ENCODE measurements at regions not wholly inside any gene's neighbourhood (a gene's known extent, or its start where the extent isn't known, plus 50 kb on each side); places are given as distances from the start of the nearest gene placed in this dataset.

DNA sequence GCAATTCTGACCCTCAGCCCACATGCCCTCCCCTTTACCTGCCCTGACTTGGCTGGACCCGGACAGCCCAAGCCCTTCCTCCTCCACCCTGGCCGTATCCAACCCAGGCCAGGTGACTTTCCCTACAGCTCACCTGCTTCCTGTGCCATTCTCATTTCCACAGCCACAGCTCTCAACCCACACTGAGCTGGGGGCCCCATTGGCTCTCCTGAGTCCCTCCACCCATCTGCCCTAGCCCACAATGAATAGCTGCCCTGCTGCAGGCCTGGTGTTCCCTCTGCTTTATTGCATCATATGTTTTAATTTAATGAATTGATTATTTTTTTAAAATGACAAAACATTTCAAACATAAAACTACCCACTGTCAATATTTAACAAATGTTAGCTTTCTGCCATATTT is 118.5 kb upstream of the BACH2 start:
- CTCF ChIA-PET: interaction anchor here (1.1 kb wide), 1 partner anchor 39 kb away, joined by 3 read pairs; no protein-coding TSS in a partner anchor
- TF ChIP-seq SMC3 (IDR thresholded peaks at IDR 0.05; ENCODE audit: low read depth, low read length) (no peak), JUND (IDR thresholded peaks at IDR 0.05) (no peak), CHD2 (IDR thresholded peaks at IDR 0.05; ENCODE audit: low read length, partially characterized antibody) (no peak), TCF12 (IDR thresholded peaks at IDR 0.05) (no peak), NFIC (IDR thresholded peaks at IDR 0.05; ENCODE audit: borderline replicate concordance) (no peak), FOXJ3 (CRISPR knock-in tag; IDR thresholded peaks at IDR 0.05) (no peak), GATA2 (CRISPR knock-in tag; IDR thresholded peaks at IDR 0.05) (no peak), EZH2phosphoT487 (IDR thresholded peaks at IDR 0.05; ENCODE audit: borderline replicate concordance, low read depth) (no peak), EP300 (IDR thresholded peaks at IDR 0.05; ENCODE audit: borderline replicate concordance in 1 of 2, low read depth in 1 of 2, low read length in 1 of 2) (no peak)

DNA sequence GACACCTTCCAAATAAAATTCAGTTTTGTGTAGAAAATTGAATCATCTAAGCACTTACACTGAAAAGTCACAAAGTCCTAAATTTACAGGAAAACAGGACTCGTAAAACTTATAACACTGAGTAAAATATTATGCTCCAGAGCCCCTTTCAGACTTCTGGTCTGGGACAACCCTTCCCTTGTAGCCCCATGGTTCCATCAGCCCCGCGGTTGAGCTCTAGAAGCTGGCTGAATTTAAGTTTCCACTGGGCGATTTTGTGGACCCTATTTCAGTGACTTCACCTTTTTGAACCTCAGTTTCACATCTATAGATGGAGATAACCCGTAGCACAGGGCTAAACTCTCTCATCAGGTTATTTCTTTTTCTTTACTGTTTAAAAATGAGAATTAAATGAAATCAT is 117.7 kb upstream of the BACH2 start:
- POLR2A ChIA-PET: no interaction called here
- CTCF ChIA-PET: interaction anchor here (0.9 to 1.5 kb wide), 3 partner anchors 14 to 64 kb away, joined by 3 to 5 read pairs (median 3); no protein-coding TSS in a partner anchor

More for the DNA sequence above, 118.5 kb upstream of the BACH2 start:
- Histone ChIP-seq H3K36me3 (replicated peaks in 1 of 2; ENCODE audit: control insufficient read depth in 1 of 2, insufficient read depth in 2 of 2, low read length in 1 of 2) (no peaks in the 10 kb centered on the region), H4K20me1 (ENCODE audit: insufficient read depth) (no peaks in the 10 kb centered on the region), H3K27me3 (ENCODE audit: insufficient read depth) (no peaks in the 10 kb centered on the region; the same call in 1 of the 2 replicates), H3K27ac (ENCODE audit: low read depth in 2 of 2, low read length in 1 of 2) (no peak overlapping the region), H3K9me2 (no peaks in the 10 kb centered on the region), H2AFZ (ENCODE audit: low read depth) (no peak overlapping the region), H3K9ac (no peak overlapping the region), H3K79me2 (ENCODE audit: insufficient read depth) (no peaks in the 10 kb centered on the region), H3K4me2 (no peak overlapping the region), H3K4me3 (ENCODE audit: low read depth in 2 of 2, low read length in 1 of 2) (no peak overlapping the region), H3K9me3 (no peaks in the 10 kb centered on the region), H3F3A (replicated peaks; ENCODE audit: insufficient read depth) (no peaks in the 10 kb centered on the region), H3K4me1 (ENCODE audit: control insufficient read depth in 1 of 2, insufficient read depth in 2 of 2, low read depth in 1 of 2, low read length in 1 of 2) (peaks cover 0 to 10% of the 10 kb centered on the region in 2 experiments; a peak in 1 of 4 replicates)
- WGBS (ENCODE audit: low lambda C conversion rate): 63% methylated on average over 2 of the region's 2 CpGs
- POLR2A ChIA-PET: no interaction called here
- DNase-seq: no peak

DNA sequence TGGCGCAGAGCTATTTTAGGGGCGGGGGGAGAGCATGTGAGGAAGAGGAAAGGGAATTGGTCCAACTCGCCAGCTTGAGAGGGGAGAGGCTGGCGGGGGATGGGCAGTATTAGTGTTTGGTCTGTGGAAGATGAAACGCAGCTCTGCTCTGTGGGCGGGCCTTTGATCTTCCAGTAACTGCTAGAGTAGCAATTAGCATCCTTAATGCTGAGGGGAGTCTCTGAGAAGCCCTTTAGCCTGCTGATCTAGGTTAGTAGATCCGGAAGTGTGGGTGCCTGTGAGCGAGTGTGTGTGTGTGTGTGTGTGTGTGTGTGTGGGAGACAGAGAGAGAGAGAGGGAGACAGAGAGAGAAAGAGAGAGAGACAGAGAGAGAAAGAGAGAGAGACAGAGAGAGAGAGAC is 117.2 kb upstream of the BACH2 start:
- no peaks in the 10 kb centered on the region for H4K20me1 ChIP-seq (ENCODE audit: insufficient read depth)
- H3K27ac ChIP-seq (ENCODE audit: low read depth in 2 of 2, low read length in 1 of 2): no peak overlapping the region; a peak in 1 of 4 replicates
- H3K4me3 ChIP-seq (ENCODE audit: low read depth in 2 of 2, low read length in 1 of 2): no peak overlapping the region
- no peaks in the 10 kb centered on the region for H3K36me3 ChIP-seq (replicated peaks in 1 of 2; ENCODE audit: control insufficient read depth in 1 of 2, insufficient read depth in 2 of 2, low read length in 1 of 2)
- no peaks in the 10 kb centered on the region for H3K9me2 ChIP-seq
- no peak overlapping the region for H3K9ac ChIP-seq
- H3K4me1 ChIP-seq (ENCODE audit: control insufficient read depth in 1 of 2, insufficient read depth in 2 of 2, low read depth in 1 of 2, low read length in 1 of 2): peaks cover 0 to 10% of the 10 kb centered on the region in 2 experiments; a peak in 1 of 4 replicates
- H3K79me2 ChIP-seq (ENCODE audit: insufficient read depth): no peaks in the 10 kb centered on the region
- H3K9me3 ChIP-seq: no peaks in the 10 kb centered on the region
- no peak overlapping the region for H2AFZ ChIP-seq (ENCODE audit: low read depth)
- H3K4me2 ChIP-seq: no peak overlapping the region
- peak; percentile 73 for DNase-seq
- WGBS (ENCODE audit: low lambda C conversion rate): 19% methylated on average over 8 of the region's 8 CpGs
- ChIA-PET CTCF (interaction anchor here (0.9 to 1.5 kb wide), 3 partner anchors 13 to 64 kb away, joined by 3 to 5 read pairs (median 3); no protein-coding TSS in a partner anchor), POLR2A (no interaction called here)
- H3F3A ChIP-seq (replicated peaks; ENCODE audit: insufficient read depth): no peaks in the 10 kb centered on the region
- H3K27me3 ChIP-seq (ENCODE audit: insufficient read depth): no peaks in the 10 kb centered on the region
- TF ChIP-seq, protein P1, sequence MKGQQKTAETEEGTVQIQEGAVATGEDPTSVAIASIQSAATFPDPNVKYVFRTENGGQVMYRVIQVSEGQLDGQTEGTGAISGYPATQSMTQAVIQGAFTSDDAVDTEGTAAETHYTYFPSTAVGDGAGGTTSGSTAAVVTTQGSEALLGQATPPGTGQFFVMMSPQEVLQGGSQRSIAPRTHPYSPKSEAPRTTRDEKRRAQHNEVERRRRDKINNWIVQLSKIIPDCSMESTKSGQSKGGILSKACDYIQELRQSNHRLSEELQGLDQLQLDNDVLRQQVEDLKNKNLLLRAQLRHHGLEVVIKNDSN (IDR thresholded peaks at IDR 0.05; ENCODE audit: borderline replicate concordance, low read depth): no peak
- peak; percentile 33 for TF ChIP-seq CHD2 (IDR thresholded peaks at IDR 0.05; ENCODE audit: low read length, partially characterized antibody)
- TF ChIP-seq RXRA (IDR thresholded peaks at IDR 0.05; ENCODE audit: borderline replicate concordance, low read depth): no peak

More for the DNA sequence above, 117.7 kb upstream of the BACH2 start:
- H3K9ac ChIP-seq: no peak overlapping the region
- no peaks in the 10 kb centered on the region for H4K20me1 ChIP-seq (ENCODE audit: insufficient read depth)
- no peak overlapping the region for H2AFZ ChIP-seq (ENCODE audit: low read depth)
- no peaks in the 10 kb centered on the region for H3K36me3 ChIP-seq (replicated peaks in 1 of 2; ENCODE audit: control insufficient read depth in 1 of 2, insufficient read depth in 2 of 2, low read length in 1 of 2)
- no peak overlapping the region for H3K4me3 ChIP-seq (ENCODE audit: low read depth in 2 of 2, low read length in 1 of 2)
- DNase-seq: no peak
- H3K27me3 ChIP-seq (ENCODE audit: insufficient read depth): no peaks in the 10 kb centered on the region
- 80% methylated on average over 5 of the region's 5 CpGs for WGBS (ENCODE audit: low lambda C conversion rate)
- no peaks in the 10 kb centered on the region for H3F3A ChIP-seq (replicated peaks; ENCODE audit: insufficient read depth)
- H3K27ac ChIP-seq (ENCODE audit: low read depth in 2 of 2, low read length in 1 of 2): no peak overlapping the region
- TF ChIP-seq SMC3 (IDR thresholded peaks at IDR 0.05; ENCODE audit: low read depth, low read length) (no peak), TAF1 (IDR thresholded peaks at IDR 0.05; ENCODE audit: borderline replicate concordance, low read depth, low read length) (no peak)
- no peaks in the 10 kb centered on the region for H3K9me2 ChIP-seq
- no peaks in the 10 kb centered on the region for H3K79me2 ChIP-seq (ENCODE audit: insufficient read depth)
- peaks cover 0 to 10% of the 10 kb centered on the region in 2 experiments; a peak in 1 of 4 replicates for H3K4me1 ChIP-seq (ENCODE audit: control insufficient read depth in 1 of 2, insufficient read depth in 2 of 2, low read depth in 1 of 2, low read length in 1 of 2)
- no peak overlapping the region for H3K4me2 ChIP-seq
- H3K9me3 ChIP-seq: no peaks in the 10 kb centered on the region
